GM12873 (cell line): ENCODE measurements at regions not wholly inside any gene's neighbourhood (a gene's known extent, or its start where the extent isn't known, plus 50 kb on each side); places are given as distances from the start of the nearest gene placed in this dataset.

ENCODE experiments used
- CTCF ChIP-seq: IDR thresholded peaks from 2 replicates; pipeline ENCODE4 v1.5.1; 2012; ENCODE audit warnings: low read depth, mild to moderate bottlenecking, moderate library complexity, low read length, control low read depth; ENCODE audit not compliant: insufficient read depth; ENCODE audit errors: missing control alignments

DNA sequence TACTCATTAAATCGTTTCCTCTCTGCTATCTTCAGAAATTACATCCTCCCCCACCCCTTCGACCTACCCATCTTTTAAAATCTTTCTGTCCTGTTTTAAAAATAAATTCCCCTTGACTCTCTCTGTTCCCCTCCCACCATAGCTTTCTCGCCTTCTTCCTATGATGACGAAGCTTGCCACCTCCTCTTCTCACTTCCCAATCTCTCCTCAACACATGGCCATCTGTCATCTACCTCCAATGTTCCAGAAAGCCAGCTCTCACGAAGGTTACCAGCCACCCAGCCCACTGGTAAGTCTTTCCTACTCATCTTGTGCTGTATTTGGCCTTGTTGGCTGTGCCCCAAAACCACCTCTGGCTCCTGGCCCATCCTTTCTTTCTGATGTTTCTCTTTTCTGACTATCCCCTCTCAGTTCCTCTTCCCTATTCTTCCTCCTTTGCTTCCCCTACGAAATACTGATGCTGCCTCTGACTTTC, 346.3 kb downstream of the ENC1 start:
- no peak for TF ChIP-seq CTCF

DNA sequence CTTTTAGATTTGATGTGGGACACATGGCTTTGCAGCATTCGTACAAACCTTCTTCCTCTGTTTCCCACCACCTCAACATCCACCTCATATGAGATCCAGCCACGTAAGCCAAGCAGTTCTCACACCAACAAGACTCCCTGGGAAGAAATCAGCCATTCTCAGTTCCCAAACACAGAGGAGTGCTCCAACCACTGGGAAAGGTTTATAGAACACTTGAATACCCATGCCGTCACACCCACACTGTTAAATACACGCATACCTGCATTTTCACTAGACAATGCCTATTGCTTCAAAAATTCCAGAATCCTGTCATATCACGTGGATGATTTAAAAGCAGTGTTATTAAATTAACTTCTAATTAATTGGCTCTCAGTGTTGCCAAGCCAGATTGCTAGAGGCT, 347.3 kb downstream of the ENC1 start:
- no peak for TF ChIP-seq CTCF

GRCh38 chr5:74290634-74291241, 349.8 kb downstream of the ENC1 start:
- TF ChIP-seq CTCF: no peak

DNA sequence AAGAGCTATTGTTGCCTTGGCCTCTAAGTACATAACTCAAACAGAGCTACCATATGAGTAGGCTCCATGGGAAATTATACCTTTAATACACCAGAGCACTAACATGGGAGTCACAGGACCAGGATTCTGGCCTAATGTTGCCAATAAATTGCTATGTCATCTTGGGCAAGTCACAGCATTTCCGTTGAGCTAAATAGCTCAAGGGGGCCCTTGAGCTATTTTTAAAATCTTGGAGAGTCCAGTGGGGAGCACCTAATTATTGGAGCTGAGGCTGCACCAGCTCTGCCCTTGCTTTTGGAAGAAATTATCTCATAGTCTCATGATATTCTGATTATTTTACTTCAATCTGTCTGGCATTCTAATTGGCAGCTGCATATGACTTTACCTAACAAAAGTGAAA, 350.8 kb downstream of the ENC1 start:
- TF ChIP-seq CTCF: no peak

DNA sequence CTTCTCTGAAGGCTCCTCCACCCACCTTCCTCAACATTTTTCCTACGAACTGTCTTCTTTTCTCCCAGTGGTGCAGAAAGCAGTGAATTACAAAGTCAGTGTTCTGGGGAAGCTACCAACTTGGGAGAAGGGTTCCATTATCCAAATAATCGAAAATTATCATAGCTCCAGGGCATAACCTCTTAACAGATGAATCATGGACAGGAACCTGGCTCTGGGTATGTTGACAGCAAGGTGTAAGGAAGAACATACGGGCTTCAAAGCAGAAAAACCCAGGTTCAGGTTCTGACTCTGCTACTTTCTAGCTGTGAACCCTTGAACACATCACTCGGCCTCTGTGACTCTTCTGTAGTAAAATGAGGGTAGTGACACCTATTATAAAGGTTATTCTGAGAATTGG, 351.3 kb downstream of the ENC1 start:
- no peak for TF ChIP-seq CTCF

DNA sequence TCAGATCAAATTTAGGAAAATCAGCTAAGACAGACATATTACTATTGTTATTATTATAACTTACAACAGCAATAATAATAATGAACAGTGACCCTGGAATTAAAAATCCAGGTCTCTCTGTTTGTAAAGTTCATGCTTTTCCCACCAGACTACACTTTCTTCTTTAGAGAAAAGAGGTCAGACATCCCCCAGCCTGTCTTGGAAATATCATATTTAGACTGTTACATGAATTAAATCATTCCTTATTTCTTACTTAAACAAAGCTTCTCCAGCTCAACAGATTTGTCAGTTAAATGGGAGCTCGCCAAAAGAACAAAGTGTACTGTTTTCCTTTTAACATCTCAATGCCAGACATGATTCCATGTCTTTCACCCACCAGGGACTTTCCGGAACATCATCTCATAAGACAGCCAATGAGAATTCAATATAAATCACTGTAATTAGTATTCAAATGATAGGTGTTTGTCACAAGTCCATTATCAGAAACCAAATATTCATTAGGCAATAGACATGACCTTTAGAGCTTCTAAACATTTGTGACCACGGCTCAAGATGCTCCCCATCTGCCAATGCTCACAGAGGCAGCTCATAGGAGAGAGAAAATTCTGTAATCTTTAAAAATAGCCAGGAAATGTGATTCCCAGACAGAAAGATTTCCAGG, 351.9 kb downstream of the ENC1 start:
- no peak for TF ChIP-seq CTCF

GRCh38 chr5:74288038-74288437, 352.5 kb downstream of the ENC1 start:
- no peak for TF ChIP-seq CTCF
